GM23338 (cell line): ENCODE measurements at regions not wholly inside any gene's neighbourhood (a gene's known extent, or its start where the extent isn't known, plus 50 kb on each side); places are given as distances from the start of the nearest gene placed in this dataset.

Experiments used
- ATAC-seq: fragments of 200-7000 bp; cut with Tn5 transposase; 3 replicates; pipeline ENCODE4 v1.9.1; 2020
- DNase-seq: peaks from one replicate; pipeline ENCODE4 v3.0.0-alpha.2; 2015; ENCODE audit warnings: low spot score
- H2AFZ ChIP-seq: fragments of 200-600 bp; sonication (generic); 2 replicates; pipeline ENCODE4 v1.8.0; 2016; ENCODE audit warnings: antibody characterized with exemption, mild to moderate bottlenecking, moderate library complexity
- H3F3A ChIP-seq: fragments of 200-600 bp; sonication (generic); replicated peaks from 2 replicates; pipeline ENCODE4 v1.8.0; 2017; ENCODE audit warnings: antibody characterized with exemption, mixed run types, low read depth
- H3K27ac ChIP-seq: fragments of 200-600 bp; sonication (generic); 2 replicates; pipeline ENCODE4 v1.6.1; 2016; ENCODE audit warnings: low read depth
- H3K27me3 ChIP-seq: fragments of 200-600 bp; sonication (generic); 2 replicates; pipeline ENCODE4 v1.8.0; 2016; ENCODE audit warnings: mild to moderate bottlenecking, mixed run types, moderate library complexity; ENCODE audit not compliant: insufficient read depth
- H3K36me3 ChIP-seq: fragments of 200-600 bp; sonication (generic); 2 replicates; pipeline ENCODE4 v1.8.0; 2016; ENCODE audit warnings: mild to moderate bottlenecking; ENCODE audit not compliant: insufficient read depth
- H3K4me1 ChIP-seq: fragments of 200-600 bp; sonication (generic); 2 replicates; pipeline ENCODE4 v1.8.0; 2016; ENCODE audit warnings: mild to moderate bottlenecking, moderate library complexity; ENCODE audit not compliant: insufficient read depth
- H3K4me2 ChIP-seq: fragments of 200-600 bp; sonication (generic); 2 replicates; pipeline ENCODE4 v1.7.1; 2017; ENCODE audit warnings: mixed run types
- H3K4me3 ChIP-seq: fragments of 200-600 bp; sonication (generic); 2 replicates; pipeline ENCODE4 v1.6.1; 2016; ENCODE audit warnings: mixed run types
- H3K79me2 ChIP-seq: fragments of 200-600 bp; sonication (generic); replicated peaks from 2 replicates; pipeline ENCODE4 v1.8.0; 2017; ENCODE audit warnings: mild to moderate bottlenecking; ENCODE audit not compliant: insufficient read depth
- H3K9me2 ChIP-seq: fragments of 200-600 bp; sonication (generic); 2 replicates; pipeline ENCODE4 v1.8.0; 2017; ENCODE audit not compliant: insufficient read depth
- H4K20me1 ChIP-seq: fragments of 200-600 bp; sonication (generic); replicated peaks from 2 replicates; pipeline ENCODE4 v1.8.0; 2017; ENCODE audit warnings: mild to moderate bottlenecking; ENCODE audit not compliant: insufficient read depth
- H3K27ac Mint-ChIP-seq: 2 replicates; pipeline ENCODE4 v1.8.0; 2020; ENCODE audit warnings: inconsistent platforms, mild to moderate bottlenecking, moderate library complexity, mixed read lengths
- H3K27me3 Mint-ChIP-seq: 3 replicates; pipeline ENCODE4 v1.8.0; 2022; ENCODE audit warnings: low read depth, mild to moderate bottlenecking, moderate library complexity, mixed read lengths, inconsistent platforms; ENCODE audit not compliant: insufficient read depth, poor library complexity
- H3K36me3 Mint-ChIP-seq: 3 replicates; pipeline ENCODE4 v1.8.0; 2021; ENCODE audit warnings: low read depth, mild to moderate bottlenecking, inconsistent platforms, moderate library complexity, mixed read lengths
- H3K4me1 Mint-ChIP-seq: 3 replicates; pipeline ENCODE4 v1.8.0; 2020; ENCODE audit warnings: mild to moderate bottlenecking, inconsistent platforms, mixed read lengths
- H3K4me3 Mint-ChIP-seq: 3 replicates; pipeline ENCODE4 v1.8.0; 2021; ENCODE audit warnings: moderate library complexity, mild to moderate bottlenecking, inconsistent platforms, mixed read lengths
- H3K9me3 Mint-ChIP-seq: 3 replicates; pipeline ENCODE4 v1.8.0; 2020; ENCODE audit warnings: moderate library complexity, mild to moderate bottlenecking, inconsistent platforms, mixed read lengths
- EZH2 ChIP-seq: fragments of 200-600 bp; sonication (generic); IDR thresholded peaks from one replicate; pipeline ENCODE4 v1.8.0; 2017; ENCODE audit warnings: antibody characterized with exemption, mild to moderate bottlenecking, low read depth; ENCODE audit not compliant: unreplicated experiment
- EZH2phosphoT487 ChIP-seq: fragments of 200-600 bp; sonication (generic); IDR thresholded peaks from one replicate; pipeline ENCODE4 v1.8.1; 2018; ENCODE audit warnings: antibody characterized with exemption; ENCODE audit not compliant: unreplicated experiment
- JUNB ChIP-seq: IDR thresholded peaks from one replicate; pipeline ENCODE4 v1.6.1; 2016; ENCODE audit warnings: antibody characterized with exemption; ENCODE audit not compliant: unreplicated experiment
- NANOG ChIP-seq: IDR thresholded peaks from 2 replicates; pipeline ENCODE4 v1.6.1; 2016; ENCODE audit warnings: antibody characterized with exemption, borderline replicate concordance
- POLR2AphosphoS5 ChIP-seq: IDR thresholded peaks from 2 replicates; pipeline ENCODE4 v1.6.1; 2016; ENCODE audit warnings: antibody characterized with exemption, low read depth
- STAT1 ChIP-seq: IDR thresholded peaks from one replicate; pipeline ENCODE4 v1.6.1; 2016; ENCODE audit warnings: antibody characterized with exemption; ENCODE audit not compliant: unreplicated experiment
- TF ChIP-seq, protein P1 (sequence below): fragments of 250-450 bp; sonication (Bioruptor Pico); IDR thresholded peaks from 2 replicates; pipeline ENCODE4 v1.5.0; 2020; ENCODE audit warnings: mild to moderate bottlenecking, moderate library complexity
- TF ChIP-seq, protein P2 (sequence below), 2 experiments: fragments of 200-600 bp in 1 of 2; sonication (generic) in 1 of 2; conservative IDR thresholded peaks; 2 replicates each; pipeline versions ENCODE4 v1.5.1 to v1.6.1; 2016 to 2017; ENCODE audit warnings: antibody characterized with exemption in 2 of 2, low read depth in 2 of 2, mild to moderate bottlenecking in 2 of 2, moderate library complexity in 1 of 2

DNA sequence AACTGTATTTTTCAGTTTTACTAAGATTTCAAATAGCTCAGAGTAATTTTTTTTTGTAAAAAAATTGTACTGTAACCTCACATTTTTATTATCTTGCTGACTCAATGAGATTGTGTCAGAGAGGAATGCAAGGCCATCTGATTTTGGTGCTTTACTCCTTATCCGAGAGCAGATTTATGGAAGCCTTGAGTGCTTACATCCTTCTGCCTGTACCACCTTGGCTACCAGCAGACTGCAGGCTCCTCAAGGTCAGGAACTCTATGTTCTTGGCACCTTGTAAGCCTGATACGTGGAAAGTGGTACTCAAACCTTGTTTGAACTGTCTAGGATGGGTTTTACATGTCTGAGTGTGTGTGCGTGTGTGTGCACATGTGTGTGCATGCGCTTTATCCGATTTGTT, 80.1 kb upstream of the MLIP start (continued):
- TF ChIP-seq POLR2AphosphoS5 (no peak), EZH2phosphoT487 (no peak)
- TF ChIP-seq, protein P1, sequence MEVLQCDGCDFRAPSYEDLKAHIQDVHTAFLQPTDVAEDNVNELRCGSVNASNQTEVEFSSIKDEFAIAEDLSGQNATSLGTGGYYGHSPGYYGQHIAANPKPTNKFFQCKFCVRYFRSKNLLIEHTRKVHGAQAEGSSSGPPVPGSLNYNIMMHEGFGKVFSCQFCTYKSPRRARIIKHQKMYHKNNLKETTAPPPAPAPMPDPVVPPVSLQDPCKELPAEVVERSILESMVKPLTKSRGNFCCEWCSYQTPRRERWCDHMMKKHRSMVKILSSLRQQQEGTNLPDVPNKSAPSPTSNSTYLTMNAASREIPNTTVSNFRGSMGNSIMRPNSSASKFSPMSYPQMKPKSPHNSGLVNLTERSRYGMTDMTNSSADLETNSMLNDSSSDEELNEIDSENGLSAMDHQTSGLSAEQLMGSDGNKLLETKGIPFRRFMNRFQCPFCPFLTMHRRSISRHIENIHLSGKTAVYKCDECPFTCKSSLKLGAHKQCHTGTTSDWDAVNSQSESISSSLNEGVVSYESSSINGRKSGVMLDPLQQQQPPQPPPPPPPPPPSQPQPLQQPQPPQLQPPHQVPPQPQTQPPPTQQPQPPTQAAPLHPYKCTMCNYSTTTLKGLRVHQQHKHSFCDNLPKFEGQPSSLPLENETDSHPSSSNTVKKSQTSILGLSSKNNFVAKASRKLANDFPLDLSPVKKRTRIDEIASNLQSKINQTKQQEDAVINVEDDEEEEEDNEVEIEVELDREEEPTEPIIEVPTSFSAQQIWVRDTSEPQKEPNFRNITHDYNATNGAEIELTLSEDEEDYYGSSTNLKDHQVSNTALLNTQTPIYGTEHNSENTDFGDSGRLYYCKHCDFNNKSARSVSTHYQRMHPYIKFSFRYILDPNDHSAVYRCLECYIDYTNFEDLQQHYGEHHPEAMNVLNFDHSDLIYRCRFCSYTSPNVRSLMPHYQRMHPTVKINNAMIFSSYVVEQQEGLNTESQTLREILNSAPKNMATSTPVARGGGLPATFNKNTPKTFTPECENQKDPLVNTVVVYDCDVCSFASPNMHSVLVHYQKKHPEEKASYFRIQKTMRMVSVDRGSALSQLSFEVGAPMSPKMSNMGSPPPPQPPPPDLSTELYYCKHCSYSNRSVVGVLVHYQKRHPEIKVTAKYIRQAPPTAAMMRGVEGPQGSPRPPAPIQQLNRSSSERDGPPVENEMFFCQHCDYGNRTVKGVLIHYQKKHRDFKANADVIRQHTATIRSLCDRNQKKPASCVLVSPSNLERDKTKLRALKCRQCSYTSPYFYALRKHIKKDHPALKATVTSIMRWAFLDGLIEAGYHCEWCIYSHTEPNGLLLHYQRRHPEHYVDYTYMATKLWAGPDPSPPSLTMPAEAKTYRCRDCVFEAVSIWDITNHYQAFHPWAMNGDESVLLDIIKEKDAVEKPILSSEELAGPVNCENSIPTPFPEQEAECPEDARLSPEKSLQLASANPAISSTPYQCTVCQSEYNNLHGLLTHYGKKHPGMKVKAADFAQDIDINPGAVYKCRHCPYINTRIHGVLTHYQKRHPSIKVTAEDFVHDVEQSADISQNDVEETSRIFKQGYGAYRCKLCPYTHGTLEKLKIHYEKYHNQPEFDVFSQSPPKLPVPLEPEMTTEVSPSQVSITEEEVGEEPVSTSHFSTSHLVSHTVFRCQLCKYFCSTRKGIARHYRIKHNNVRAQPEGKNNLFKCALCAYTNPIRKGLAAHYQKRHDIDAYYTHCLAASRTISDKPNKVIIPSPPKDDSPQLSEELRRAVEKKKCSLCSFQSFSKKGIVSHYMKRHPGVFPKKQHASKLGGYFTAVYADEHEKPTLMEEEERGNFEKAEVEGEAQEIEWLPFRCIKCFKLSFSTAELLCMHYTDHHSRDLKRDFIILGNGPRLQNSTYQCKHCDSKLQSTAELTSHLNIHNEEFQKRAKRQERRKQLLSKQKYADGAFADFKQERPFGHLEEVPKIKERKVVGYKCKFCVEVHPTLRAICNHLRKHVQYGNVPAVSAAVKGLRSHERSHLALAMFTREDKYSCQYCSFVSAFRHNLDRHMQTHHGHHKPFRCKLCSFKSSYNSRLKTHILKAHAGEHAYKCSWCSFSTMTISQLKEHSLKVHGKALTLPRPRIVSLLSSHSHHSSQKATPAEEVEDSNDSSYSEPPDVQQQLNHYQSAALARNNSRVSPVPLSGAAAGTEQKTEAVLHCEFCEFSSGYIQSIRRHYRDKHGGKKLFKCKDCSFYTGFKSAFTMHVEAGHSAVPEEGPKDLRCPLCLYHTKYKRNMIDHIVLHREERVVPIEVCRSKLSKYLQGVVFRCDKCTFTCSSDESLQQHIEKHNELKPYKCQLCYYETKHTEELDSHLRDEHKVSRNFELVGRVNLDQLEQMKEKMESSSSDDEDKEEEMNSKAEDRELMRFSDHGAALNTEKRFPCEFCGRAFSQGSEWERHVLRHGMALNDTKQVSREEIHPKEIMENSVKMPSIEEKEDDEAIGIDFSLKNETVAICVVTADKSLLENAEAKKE (CRISPR knock-in tag) = no peak

DNA sequence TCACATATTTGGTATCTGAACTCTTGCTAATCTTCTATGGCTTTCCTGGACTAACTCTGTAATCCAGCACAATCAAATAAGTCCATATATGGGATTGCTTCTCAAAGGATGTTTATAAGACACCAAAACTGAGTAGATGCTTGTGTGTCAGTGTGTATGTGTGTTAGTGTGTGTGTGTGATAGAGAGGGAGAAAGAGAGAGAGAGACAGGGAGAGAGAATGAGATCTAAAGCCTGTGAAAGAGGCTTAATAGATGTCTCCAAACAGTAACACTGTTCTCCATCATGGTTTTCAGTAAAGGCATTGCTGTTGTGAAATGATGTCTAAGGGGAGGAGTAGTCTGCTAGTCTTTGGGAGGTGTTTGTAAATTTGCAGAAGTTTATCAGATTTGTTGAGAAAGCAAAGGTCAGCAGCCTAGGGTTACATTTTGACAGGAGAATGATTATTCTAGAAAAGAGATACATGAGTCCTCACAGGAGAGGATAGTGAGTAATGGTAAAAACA, 73.9 kb upstream of the MLIP start:
- Mint-ChIP-seq H3K4me1 (no peaks in the 10 kb centered on the region), H3K27me3 (peaks cover 2% of the 10 kb centered on the region), H3K27ac (no peak overlapping the region), H3K9me3 (no peaks in the 10 kb centered on the region), H3K36me3 (no peaks in the 10 kb centered on the region), H3K4me3 (no peak overlapping the region)
- no peaks in the 10 kb centered on the region for H3K9me2 ChIP-seq
- H3K79me2 ChIP-seq = no peaks in the 10 kb centered on the region
- no peak for DNase-seq
- no peak overlapping the region for H3K4me3 ChIP-seq
- ATAC-seq = no peak
- no peaks in the 10 kb centered on the region for H3K36me3 ChIP-seq
- H3K4me1 ChIP-seq = no peaks in the 10 kb centered on the region
- no peaks in the 10 kb centered on the region for H3K27me3 ChIP-seq
- no peak overlapping the region for H3K27ac ChIP-seq
- no peak overlapping the region for H3K4me2 ChIP-seq
- H4K20me1 ChIP-seq = no peaks in the 10 kb centered on the region
- H3F3A ChIP-seq = no peaks in the 10 kb centered on the region
- H2AFZ ChIP-seq = peak overlapping the region; percentile 20; the same call in 1 of the 2 replicates
- no peak for TF ChIP-seq EZH2
- TF ChIP-seq JUNB = no peak
- no peak for TF ChIP-seq POLR2AphosphoS5
- TF ChIP-seq, protein P1 (CRISPR knock-in tag) = no peak
- TF ChIP-seq EZH2phosphoT487 = no peak
- TF ChIP-seq, protein P2, sequence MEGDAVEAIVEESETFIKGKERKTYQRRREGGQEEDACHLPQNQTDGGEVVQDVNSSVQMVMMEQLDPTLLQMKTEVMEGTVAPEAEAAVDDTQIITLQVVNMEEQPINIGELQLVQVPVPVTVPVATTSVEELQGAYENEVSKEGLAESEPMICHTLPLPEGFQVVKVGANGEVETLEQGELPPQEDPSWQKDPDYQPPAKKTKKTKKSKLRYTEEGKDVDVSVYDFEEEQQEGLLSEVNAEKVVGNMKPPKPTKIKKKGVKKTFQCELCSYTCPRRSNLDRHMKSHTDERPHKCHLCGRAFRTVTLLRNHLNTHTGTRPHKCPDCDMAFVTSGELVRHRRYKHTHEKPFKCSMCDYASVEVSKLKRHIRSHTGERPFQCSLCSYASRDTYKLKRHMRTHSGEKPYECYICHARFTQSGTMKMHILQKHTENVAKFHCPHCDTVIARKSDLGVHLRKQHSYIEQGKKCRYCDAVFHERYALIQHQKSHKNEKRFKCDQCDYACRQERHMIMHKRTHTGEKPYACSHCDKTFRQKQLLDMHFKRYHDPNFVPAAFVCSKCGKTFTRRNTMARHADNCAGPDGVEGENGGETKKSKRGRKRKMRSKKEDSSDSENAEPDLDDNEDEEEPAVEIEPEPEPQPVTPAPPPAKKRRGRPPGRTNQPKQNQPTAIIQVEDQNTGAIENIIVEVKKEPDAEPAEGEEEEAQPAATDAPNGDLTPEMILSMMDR (conservative IDR thresholded peaks at IDR 0.05; ENCODE audit: low read depth in 2 of 2) = no peak
- TF ChIP-seq STAT1 = no peak
- no peak for TF ChIP-seq NANOG
